GM21723 (cell line): ENCODE measurements at regions not wholly inside any gene's neighbourhood (a gene's known extent, or its start where the extent isn't known, plus 50 kb on each side); places are given as distances from the start of the nearest gene placed in this dataset.
"Not testable (repeated sequence)": the region's sequence is repeated elsewhere in the genome, so short reads cannot be mapped to it uniquely, and the experiment has no call there.

ENCODE experiments used
- ATAC-seq: cut with Tn5 transposase; IDR thresholded peaks from one replicate; pipeline ENCODE4 v1.9.1; 2021; ENCODE audit warnings: mild to moderate bottlenecking, moderate library complexity; ENCODE audit not compliant: unreplicated experiment

DNA sequence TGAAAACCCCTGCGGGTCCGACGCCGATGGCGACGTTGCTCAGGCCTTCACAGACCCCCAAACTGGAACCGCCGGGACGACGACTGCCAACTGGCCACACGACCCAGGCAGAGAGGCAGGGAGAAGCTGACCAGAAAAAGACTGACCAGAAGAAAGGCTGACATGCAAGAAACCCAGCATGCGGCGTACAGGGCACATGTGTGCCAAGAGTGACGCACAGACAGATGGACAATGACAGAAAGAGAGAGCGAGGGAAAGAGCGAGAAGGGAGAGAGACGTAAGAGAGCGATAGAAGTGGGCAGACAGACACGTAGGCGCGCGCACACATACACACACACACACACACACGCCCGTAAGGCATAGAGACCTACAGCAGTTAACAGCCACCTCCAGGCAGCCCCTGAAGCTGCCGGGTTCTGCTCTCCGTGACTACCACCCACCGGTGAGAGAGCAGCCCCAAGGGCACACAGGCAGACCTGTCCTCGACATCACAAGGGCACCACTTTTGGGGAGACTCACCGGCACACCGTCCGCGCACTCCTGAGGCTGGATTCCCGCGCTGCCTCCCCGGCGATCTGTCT, 67.2 kb upstream of the ZNF527 start:
- ATAC-seq = no peak

DNA sequence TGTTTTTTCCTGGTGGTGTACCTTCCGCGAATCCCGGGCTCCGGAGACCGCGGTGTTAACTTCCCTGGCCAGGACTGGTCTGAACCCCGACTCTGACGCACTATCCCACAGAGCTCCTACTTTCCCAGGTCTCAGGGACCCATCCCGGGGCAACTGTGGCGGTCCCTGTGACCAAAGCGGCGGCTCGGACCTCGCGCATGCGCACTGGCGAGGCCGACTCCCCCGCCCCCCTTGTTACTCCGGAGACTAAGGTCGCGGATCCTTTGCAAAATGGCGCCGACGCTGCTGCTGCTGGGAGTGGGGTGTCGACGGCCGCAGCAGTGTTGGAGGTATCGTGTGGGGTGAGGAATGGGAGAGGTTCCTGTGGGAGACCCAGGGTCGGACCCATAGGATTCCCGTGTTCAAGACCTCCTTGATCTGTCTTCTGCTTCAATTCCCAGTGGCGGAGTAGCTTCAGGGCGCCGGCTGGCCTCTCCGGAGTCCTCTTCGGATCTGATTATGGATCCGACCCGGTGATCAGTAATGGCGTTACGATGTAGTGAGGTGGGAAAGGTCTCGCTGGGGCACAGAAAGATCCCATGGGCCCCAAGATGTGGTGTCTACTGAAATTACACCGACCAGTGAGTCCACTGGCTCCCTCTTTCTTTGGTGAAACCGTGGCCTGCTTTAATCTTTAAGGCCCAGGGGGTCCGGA, 66.6 kb upstream of the ZNF527 start:
- ATAC-seq = no peak

DNA sequence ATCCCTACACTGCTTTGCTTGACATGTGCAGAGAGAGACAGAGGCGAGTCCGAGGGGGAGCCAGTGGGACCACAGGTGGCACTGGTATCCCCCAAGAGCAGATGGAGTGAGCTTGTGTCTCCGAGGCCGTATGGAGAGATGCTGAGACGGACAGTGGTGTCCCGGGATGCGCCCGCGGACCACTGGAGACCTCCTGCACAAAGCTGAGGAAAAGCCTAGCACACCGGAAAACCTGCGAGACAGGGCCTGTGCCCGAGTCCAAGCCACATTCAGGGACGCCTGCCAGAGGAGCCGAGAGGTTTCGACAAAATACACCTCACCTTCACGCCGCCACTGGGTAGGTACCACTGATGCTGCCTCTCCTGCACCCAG, 66.0 kb upstream of the ZNF527 start:
- ATAC-seq = no peak

GRCh38 chr19:37306383-37306963, 64.4 kb upstream of the ZNF527 start:
- no peak for ATAC-seq

DNA sequence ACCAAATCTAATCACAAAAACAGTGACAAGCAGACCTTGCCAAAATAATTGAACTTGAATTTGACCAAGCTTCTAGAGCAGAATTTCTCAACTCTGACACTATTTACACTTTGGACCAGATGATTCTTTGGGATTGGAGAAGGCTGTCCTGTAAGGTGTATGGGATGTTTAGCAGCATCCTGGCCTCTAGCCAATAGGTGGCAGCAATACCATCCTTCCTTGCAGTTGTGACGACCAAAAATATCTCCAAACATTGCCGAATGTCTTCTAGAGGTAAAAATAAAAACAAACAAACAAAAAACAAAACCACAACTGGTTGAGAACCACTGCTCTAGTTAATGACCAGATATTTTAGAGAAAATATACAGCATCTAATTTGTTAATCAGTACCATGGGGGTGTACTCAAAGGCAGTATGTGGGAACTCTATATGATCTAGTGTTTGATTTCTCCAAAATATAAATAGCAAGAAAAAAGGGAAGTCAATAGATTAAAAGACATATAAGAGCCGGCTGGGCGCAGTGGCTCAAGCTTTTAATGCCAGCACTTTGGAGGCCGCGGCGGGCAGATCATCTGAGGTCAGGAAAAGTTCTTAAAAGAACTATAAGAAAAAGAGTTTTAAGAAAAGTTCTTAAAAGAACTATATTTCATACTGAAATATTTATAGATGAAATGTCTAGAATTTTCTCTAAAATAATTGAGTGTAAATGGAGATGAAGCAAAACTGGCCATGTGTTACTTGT, 60.9 kb upstream of the ZNF527 start:
- ATAC-seq = no peak

- not testable (repeated sequence) for ATAC-seq
Observed at GRCh38 chr19:37312531-37313334, 58.2 kb upstream of the ZNF527 start.

DNA sequence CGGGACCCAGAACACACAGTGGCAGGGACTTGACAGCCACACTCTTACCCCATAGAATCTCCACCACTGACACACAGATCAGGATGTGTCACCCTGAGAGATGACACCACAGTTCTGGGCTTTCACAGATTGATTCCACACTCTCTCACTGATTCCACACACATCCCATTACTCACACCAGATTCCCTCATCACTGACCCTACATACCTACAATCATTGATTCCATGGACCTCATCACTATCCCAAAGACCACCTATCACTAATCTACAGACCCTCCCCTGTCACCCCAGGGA, 57.6 kb upstream of the ZNF527 start:
- ATAC-seq = no peak

DNA sequence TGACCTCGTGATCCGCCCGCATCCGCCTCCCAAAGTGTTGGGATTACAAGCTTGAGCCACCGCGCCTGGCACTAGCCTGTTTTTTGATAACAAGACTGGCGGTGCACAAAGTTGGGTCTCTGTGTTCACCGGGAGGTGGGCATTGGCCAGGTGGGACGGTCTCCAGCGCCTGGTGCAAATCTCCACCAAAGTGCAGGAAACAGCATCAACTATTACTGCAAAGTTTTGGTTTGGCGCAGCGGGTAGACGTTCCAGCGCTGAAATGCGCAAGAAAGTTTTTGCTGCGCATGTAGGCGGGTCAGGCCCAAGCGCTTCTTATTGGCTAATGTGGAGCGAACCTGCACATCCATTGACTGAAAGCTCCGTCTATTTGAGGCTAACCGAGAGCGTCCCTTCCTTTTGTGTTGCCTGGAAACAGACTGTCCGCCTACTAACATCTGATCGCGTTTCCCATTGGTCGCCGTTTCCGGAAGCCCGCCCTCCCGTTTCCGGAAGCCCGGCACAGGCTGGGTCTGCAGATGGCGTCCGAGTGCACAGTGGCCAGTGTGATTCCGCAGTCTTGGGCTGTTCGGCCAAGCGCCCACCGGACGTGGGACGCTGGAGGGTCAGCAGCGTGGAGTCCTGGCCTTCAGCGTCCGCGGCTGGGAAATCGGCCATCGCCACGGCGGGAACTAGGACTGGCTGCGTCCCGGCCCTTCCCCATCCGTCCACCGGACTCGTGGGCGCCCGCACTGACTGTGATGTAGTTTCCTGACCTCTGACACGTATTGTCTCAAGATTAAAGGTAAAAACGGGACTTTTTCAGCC, 53.3 kb upstream of the ZNF527 start:
- ATAC-seq = peak; percentile 95

GRCh38 chr19:37320988-37321387, 49.9 kb upstream of the ZNF527 start:
- ATAC-seq = not testable (repeated sequence)
